Left ventricle myocardium superior (tissue), 1 donor: ENCODE measurements at regions not wholly inside any gene's neighbourhood (a gene's known extent, or its start where the extent isn't known, plus 50 kb on each side); places are given as distances from the start of the nearest gene placed in this dataset.

ENCODE experiments used
- ATAC-seq: fragments of 200-7000 bp; cut with Tn5 transposase; one replicate; pipeline ENCODE4 v1.9.1; 2020; ENCODE audit warnings: mild to moderate bottlenecking, moderate library complexity
- DNase-seq: peaks from one replicate; pipeline ENCODE4 v3.0.0-alpha.2; 2020
- intact Hi-C: fragments of 100-400 bp; cut with micrococcal nuclease; formaldehyde crosslinking; loops from one replicate; pipeline ENCODE4 v1.11.0; 2022
- donor health status: DM: no; HTN: yes; CAD: no; lungs with severe emphysema.

DNA sequence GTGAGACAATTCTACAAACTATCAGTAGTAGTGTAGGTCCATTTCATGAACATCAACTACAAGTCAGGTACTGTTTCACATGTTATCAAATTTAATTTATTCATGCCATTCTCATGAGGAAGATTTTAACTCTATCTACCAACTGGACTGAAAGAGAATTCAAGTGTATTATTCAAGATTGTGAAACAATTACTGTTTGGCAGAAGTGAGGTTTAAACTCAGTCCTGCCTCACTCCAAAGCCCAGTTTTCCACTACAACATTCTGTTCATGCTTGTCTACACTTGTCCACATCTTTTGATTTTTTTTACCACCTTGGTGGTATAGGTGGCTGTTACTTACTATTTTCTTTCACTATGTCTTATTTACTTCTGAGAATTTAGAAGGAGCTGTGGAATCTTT lies 272.9 kb downstream of the TGFB2 start:
- DNase-seq, result no peak
- ATAC-seq, result no peak
- intact Hi-C loops, result no loop called here

DNA sequence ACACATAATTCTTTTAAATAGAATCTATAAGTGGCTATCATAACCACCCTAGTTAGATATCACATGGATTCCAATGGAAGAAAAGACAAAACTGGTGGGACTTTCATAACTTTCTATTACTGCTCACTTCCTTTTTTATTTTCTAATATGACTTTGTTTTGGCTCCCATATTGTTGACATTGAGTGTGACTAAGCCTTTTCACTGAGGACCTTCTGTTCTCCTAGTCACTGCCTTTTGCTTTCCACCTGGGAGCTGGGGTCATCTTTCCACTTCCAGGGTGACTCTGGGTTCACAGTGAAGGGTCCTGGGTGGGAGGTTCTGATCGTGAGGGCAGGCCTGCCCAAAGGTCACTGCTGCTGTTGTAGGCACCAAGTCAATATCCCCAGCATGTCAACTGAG lies 275.8 kb downstream of the TGFB2 start:
- DNase-seq (no peak), ATAC-seq (no peak)
- intact Hi-C loops, result no loop called here

DNA sequence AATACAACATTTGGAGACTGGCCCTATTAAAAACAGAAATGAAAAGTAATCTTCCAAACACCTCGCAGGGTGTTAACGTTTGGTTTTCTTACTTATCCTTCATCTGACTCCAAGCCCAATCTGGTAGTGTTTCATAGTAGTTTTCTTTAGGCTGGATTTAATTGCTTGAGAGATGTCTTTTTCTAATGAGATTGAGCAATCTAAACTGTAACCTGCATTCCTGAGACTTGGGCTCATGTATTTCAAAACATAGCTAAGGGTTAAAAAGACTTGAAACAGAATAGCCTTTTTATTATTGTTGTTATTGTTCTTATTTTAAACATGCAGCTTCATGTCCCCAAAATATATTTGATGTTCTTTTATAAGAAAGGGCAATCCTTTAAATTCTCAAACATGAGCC lies 278.9 kb downstream of the TGFB2 start:
- DNase-seq (no peak), ATAC-seq (no peak)
- intact Hi-C loops, result no loop called here

DNA sequence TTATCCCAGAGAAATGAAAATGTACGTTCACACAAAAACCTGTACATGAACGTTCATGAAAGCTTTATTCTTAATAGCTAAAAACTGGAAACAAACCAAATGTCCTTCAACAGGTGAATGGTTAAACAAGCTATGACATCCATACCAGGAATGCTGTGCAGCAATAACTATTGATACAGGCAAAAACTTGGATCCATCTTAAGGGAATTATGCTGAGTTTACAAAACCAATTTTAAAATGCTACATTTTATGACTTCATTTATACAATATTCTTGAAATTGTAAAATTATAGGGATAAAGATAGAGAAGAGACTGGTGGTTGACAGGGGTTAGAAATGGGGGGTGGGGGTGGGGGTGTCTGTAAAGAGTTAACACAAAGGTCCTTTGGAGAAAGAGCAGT lies 280.3 kb downstream of the TGFB2 start:
- intact Hi-C loops, result no loop called here
- ATAC-seq (no peak), DNase-seq (no peak)

DNA sequence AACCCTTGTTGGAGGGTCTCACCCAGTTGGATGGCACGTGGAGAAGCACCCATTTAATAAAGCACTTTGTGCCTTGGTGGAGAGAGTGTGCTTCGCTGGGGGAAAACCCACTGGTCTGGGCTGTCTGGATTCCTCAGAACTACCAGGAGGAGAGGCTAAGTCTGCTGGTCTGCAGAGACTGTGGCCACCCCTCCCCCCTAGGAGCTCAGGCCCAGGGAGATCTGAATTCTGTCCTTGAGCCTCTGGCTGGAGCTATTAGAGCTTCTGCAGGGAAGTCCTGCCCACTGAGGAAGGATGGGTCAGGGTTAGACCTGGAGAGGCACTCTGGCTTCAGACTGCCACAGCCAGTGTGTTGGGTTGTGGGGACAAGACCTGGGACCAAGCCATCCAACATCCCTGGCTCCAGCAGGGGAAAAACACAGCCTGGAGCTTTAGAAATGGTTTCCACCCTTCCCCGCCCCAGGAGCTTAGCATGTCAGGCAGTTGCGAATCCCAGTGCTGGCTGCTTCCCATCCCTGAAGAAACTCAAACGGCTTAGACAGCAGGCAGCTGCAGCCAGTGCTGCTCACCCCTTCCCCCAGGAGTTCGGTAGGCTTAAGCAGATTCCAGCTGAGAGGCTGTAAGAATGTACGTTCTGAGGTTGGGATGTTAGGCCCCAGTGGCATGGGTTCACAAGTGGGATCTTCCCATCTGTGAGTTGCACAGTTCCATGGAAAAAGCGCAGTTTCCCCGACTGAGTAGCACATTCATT lies 288.3 kb downstream of the TGFB2 start:
- ATAC-seq (peak; percentile 87), DNase-seq (peak; percentile 45)

DNA sequence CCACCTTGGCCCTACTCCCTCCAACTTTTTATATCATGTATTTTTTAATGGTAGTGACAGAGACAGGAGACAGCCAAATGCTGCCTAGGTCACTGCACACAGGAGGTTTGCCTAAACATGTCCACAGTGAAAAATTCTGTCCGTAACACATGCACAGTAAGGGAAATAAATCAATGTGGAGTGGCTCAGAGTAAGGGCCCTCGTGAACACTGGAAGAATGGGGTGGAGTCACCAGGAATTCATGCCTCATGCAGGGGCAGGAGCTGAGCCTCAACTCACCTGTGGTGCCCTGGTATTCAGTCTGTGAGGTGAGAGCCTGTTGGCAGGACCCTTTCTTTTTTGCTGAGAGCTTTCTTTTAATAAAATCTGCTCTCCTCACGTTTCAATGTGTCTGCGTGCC lies 289.1 kb downstream of the TGFB2 start:
- DNase-seq (no peak), ATAC-seq (no peak)
- intact Hi-C loops, result no loop called here

More for the DNA sequence above, 288.3 kb downstream of the TGFB2 start:
- intact Hi-C loops, result no loop called here

DNA sequence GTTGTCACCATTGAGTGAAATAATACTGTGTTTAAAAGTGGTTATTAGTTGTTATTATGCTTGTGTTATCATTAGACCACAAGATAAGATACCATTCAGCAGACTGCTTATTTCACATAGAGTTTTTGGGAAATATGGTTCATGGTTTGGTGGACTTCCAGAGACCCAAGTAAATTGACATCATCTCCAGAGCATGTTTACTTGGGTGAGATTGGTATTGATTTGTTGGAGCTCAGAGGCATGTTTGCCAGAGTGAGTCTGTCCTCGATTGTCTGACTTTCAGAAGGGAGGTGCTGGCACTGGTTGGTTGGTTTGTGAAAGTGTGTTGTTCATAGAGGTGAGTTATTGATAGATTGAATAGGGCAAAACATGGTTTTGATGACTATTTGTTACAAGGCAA lies 291.4 kb downstream of the TGFB2 start:
- no peak for DNase-seq
- no peak for ATAC-seq
- intact Hi-C loops, result no loop called here

DNA sequence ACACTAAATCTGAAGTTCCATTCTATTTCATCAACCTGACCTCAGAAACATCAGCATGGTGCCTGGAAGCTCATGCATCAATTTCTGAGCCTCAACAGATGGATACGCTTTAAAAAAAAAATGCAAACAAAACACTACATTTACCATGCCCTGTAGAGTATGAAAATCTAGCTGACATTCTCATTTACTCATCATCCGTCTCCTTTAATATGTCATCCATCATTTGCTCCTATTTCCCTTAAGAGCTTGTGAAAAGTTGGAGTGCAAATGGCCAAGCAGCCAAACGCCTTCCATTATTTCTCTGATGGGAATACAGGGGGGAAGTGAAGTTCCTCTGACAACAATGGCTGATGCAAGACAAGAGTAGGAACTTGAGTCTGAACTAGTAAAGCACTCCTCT lies 295.0 kb downstream of the TGFB2 start:
- no peak for ATAC-seq
- intact Hi-C loops, result no loop called here
- no peak for DNase-seq

DNA sequence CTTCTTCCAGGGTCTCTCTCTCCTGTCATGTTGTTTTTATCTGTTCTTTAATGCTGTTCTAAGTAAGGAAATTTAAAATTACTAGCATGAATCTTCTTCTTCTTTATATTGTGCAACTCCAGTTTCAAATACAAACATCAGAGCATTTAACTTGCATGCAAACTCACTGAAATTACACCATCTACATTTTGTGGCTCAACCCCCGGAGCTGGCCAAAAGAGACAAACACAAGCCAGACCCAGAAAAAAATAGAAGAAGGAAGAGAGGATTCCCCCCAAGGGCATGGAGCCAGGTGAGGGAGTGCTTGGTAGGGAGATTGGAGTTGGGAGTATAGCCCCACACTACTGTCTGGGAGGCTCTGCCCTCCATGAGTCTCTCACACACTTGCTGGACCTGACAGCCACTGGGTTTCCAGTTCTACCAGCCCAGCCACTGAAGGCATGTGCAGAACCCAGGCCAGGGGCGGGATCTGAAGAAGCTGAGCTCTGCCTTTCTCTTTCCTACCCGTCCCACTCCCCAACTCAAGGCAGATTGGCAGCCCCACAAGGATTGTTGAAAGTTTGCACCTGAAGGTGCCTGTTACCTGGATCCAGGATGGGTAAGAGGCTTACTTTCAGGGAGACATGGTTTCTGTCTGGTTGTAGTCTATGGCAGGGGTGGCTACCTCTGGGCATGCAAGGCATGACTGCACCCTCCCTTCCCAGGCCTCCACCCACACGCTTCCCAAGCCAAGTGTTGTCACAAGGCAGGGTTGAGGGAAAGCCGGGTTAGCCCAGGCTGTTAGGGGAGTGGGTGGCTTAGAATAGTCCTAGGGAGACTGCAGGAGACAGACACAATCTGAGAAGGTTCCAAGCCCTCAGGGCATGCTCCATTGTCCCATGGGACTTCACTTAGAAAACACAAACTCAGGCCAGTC lies 297.2 kb downstream of the TGFB2 start:
- intact Hi-C loops, result no loop called here
- ATAC-seq (no peak), DNase-seq (no peak)

DNA sequence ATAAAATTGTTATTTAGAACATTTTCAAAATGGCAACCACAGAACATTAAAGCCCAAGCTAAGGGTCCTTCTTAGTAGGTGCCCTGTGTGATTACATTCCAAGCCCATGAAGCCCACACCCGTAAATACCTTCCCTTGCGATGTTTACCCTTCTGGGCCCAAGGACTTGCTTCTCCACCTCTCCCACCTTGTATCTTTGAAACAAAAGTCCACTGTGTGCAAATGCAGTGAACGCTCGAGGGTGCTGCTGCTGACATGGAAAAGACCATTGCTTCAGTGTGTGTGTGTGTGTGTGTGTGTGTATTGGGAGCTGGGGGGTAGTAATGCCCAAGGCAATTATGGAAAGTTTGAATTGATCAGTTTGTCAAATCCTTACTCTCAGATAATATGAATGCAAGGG lies 298.1 kb downstream of the TGFB2 start:
- ATAC-seq, result no peak
- intact Hi-C loops, result no loop called here
- DNase-seq, result no peak

DNA sequence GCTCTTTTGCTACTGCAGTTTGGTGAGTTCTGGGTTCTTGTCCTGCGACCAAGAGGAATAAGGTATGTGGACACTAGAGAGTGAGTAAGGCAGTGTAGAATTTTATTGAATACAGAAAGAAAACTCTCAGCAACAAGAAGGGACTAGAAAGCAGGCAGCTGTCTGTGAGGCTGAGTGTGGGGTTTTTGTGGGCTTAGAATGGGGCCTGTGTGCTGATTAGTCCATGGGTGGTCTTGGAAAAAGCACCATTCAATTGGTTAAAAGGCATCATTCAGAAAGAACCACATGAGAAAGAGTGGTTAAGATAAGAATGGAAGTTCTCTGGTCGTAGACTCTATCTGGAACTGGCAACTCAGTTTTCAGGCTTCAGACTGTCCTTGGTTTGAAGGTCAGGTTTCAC lies 298.8 kb downstream of the TGFB2 start:
- intact Hi-C loops, result no loop called here
- DNase-seq, result no peak
- no peak for ATAC-seq

DNA sequence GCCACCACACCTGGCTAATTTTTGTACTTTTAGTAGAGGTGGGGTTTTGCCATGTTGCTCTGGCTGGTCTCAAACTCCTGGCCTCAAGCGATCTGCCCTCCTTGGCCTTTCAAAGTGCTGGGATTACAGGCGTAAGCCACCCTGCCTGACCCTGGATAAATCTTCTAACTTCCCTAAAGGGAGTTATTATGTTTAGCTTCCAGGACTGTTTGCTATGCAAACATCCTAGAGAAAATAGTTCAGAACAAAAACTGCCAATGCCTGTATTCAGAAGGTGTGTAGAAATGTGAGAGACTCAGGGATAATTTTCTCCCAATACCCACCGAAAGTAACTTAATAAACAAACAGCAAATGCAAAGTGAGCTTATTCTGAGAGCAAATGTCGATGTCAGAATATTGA lies 301.2 kb downstream of the TGFB2 start:
- no peak for DNase-seq
- intact Hi-C loops, result no loop called here
- no peak for ATAC-seq

DNA sequence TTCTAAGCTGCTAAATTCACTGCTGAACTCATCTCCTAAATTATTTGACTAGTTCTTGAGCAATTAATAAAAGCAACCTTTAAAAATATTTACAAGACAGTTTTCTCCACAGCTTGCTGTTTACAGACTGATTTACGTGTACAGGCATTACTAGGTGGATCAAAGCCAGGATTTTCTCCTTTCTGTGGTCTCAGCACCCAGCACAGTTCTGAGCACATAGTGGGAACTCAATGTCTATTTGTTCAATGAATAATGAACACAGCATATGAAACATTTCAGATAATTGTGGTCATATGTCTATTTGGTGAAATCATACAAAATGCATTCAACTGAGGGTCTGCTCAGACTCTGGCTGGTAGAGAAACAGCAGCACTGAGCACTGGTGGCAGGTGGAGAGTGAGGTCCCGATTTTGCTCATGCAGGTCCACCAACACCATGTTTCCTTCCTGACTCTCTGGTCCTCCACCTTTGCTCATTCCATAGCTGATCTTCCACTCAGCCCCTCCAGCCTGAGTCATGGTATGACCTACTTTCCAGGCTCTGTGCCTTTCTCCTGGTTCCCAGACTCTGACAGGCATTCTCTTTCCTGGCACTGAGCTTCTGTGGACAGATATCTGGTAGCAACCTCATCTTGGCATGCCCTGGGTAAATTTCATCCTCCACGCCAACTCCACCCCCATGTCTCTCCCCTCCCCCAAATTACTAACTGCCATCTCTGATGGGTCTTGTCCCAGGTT lies 311.3 kb downstream of the TGFB2 start:
- no peak for ATAC-seq
- no peak for DNase-seq
- intact Hi-C loops, result no loop called here

DNA sequence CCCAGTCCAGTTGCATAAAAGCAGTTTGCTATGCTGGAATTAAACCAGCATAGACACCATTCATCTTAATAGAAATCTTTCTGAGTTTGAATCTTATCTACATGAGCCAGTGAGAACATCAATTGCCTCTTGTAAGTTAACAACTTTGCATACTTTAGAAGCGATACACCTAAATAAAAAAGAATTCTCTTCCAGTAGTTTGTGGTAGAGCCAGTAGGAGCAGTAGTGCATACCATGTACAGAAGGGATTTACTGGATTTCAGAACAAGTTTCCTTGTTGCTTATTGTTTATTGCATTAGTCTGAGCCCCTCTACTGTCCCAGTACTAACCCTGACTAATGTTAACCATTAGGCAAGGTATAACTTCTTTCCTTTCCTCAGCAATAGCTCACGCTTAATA lies 313.1 kb downstream of the TGFB2 start:
- intact Hi-C loops, result no loop called here

DNA sequence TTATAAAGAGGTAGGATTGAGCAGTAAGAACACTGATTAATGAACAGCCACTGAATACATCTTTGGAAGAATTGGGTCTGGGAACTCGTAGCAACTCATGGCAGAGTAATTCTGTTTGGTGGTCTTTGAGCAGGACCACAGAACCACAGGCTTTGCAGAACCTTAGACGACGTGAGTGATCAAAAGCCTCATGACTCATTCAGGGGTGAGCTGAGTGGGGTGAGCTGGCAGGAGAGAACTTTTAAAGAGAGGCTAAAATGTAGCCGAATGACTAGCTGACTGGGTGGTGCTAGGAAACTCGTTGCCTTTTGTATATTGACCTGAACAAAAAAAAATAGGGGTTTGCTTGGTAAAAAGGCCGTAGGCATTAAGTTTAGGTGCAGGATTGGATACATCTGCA lies 313.8 kb downstream of the TGFB2 start:
- ATAC-seq (no peak), DNase-seq (no peak)
- intact Hi-C loops, result no loop called here

More for the DNA sequence above, 313.1 kb downstream of the TGFB2 start:
- no peak for ATAC-seq
- no peak for DNase-seq

DNA sequence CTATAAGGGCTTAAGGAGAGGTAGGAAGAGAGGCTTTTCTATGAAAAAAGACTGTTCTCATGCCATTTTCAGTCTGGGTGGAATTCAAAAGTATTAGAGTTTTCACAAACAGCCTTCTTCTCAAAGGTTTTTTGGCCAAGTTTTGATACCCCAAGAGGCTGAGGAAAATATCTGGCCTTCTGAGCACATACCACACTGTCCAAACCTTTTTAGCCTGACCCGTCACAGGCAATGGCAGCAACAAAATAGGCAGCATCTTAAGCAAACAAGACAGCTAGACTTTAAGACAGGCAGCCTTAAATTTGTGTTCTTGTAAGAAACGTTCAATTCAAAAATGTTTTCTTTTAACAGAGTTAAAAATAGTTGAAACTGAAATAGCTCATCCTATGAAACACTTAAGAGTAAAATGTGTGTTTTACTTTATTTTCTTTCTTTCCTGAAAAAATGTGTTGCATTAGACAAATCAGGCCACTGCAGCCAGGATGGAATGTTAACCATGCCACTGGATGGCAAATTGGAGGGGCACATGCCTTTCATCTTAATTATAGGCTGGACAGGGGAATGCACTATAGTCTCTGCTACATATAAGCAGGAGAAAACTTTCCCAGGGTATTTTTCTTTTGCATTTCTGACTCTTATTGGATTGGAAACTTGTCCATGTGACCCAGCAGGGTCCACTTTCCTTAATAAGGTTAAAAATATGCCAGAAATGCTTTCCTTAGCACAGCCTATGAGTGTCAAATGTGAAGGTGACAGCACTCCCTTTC lies 315.0 kb downstream of the TGFB2 start:
- intact Hi-C loops, result no loop called here
- ATAC-seq (peak; percentile 39), DNase-seq (no peak)

DNA sequence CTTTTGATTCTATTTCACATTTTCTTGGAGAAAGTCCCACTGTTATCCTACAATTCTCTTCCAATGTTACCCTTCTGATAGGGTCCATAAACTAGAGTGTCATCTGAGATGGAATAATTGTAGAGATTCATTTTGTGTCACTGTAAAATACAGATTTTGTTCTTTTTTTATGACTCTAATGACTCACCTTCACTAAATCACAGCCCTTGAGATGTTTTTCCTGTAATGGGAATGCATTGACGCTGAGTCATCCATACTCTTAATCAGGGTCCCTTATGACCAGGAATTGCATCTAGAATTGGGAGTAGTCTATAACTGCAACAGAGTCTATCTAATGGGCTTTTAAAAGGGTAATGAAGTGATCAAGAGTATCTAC lies 315.5 kb downstream of the TGFB2 start:
- intact Hi-C loops, result no loop called here

DNA sequence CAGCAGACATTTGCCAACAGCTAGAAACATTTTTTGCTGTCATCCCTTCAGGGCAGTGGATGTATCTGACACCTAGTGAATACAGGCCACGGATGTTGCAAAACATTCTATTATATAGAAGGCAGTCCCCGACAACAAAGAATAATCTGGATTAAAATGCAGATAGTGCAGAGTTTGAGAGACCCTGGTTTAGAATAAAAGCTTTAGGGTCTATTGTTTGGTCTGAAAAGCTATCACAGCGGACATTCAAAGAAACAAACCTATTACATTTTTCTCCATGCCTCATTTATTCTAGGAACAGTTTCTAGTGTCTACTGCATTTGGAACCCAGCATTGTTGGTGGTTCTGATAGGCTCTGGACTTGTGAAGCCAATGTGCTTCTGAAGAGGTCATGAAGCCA lies 316.3 kb downstream of the TGFB2 start:
- ATAC-seq (no peak), DNase-seq (no peak)
- intact Hi-C loops, result no loop called here

More for the DNA sequence above, 315.5 kb downstream of the TGFB2 start:
- ATAC-seq (no peak), DNase-seq (no peak)

DNA sequence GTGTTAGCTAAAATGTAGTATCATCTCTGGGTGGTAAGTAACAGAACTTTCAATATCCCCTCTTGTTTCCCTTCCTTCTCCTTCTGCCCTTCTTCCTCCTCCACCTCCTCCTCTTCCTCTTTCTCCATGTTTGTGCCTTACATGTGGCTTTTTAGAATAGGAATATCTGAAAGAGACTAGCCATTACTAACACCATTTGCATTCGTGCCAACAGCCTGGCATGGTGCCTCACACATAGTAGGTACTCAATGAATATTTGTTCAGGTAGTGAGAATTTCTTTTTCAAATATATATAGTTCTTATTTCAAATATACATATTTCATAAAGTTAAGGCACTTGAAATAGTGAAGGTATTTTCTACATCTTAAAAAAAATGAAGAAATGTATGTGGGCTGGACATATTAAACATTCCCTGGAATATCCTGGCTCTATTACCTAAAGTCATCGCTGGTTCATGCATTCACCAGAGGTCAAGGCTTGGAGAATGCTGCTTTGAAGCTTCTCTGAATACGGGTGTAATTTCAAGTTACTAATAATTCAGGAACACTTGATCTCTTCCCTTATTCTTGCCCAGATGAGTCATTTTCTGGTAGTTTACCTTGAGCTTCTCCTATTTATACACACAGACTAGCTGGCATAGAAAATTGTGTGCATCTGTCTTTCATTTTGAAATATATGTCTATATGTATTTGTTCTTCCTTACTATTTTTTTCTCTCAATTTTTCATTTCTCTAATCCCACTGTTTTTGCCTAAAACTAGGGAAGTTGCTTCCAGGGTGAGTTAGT lies 319.4 kb downstream of the TGFB2 start:
- DNase-seq, result no peak
- intact Hi-C loops, result no loop called here
- no peak for ATAC-seq
